SK-N-SH treated with all-trans-retinoic acid at 6 μM for 48 hours (cell line): ENCODE measurements at regions not wholly inside any gene's neighbourhood (a gene's known extent, or its start where the extent isn't known, plus 50 kb on each side); places are given as distances from the start of the nearest gene placed in this dataset.

Experiments
- ATAC-seq: fragments of 200-7000 bp; cut with Tn5 transposase; 3 replicates; pipeline ENCODE4 v1.9.1; 2020; ENCODE audit warnings: mild to moderate bottlenecking, moderate library complexity
- ARNTL ChIP-seq: fragments of 450-650 bp; formaldehyde crosslinking; IDR thresholded peaks from 2 replicates; pipeline ENCODE4 v1.5.0; 2020; ENCODE audit warnings: low read depth, mild to moderate bottlenecking, moderate library complexity, borderline replicate concordance
- BACH2 ChIP-seq: fragments of 250-450 bp; sonication (Bioruptor Pico); IDR thresholded peaks from 2 replicates; pipeline ENCODE4 v1.9.0; 2021; ENCODE audit warnings: mild to moderate bottlenecking, borderline replicate concordance
- CREB5 ChIP-seq: fragments of 250-450 bp; sonication (Bioruptor Pico); IDR thresholded peaks from 2 replicates; pipeline ENCODE4 v1.5.1; 2020; ENCODE audit warnings: low read depth, mild to moderate bottlenecking, moderate library complexity
- CSDC2 ChIP-seq: fragments of 250-450 bp; sonication (Bioruptor Pico); IDR thresholded peaks from 2 replicates; pipeline ENCODE4 v1.5.0; 2020; ENCODE audit warnings: mild to moderate bottlenecking, moderate library complexity
- CSRNP3 ChIP-seq: fragments of 250-450 bp; sonication (Bioruptor Pico); IDR thresholded peaks from 2 replicates; pipeline ENCODE4 v1.5.1; 2021; ENCODE audit warnings: mild to moderate bottlenecking, moderate library complexity
- ESRRG ChIP-seq: fragments of 250-450 bp; sonication (Bioruptor Pico); IDR thresholded peaks from 2 replicates; pipeline ENCODE4 v1.6.1; 2021; ENCODE audit warnings: mild to moderate bottlenecking
- GLIS3 ChIP-seq: fragments of 250-450 bp; sonication (Bioruptor Pico); IDR thresholded peaks from 2 replicates; pipeline ENCODE4 v1.5.0; 2020; ENCODE audit warnings: mild to moderate bottlenecking, moderate library complexity
- OSR1 ChIP-seq: fragments of 250-450 bp; sonication (Bioruptor Pico); IDR thresholded peaks from 2 replicates; pipeline ENCODE4 v1.8.0; 2022; ENCODE audit warnings: moderate library complexity, mild to moderate bottlenecking, inconsistent platforms
- PPARA ChIP-seq: fragments of 250-450 bp; sonication (Bioruptor Pico); IDR thresholded peaks from 2 replicates; pipeline ENCODE4 v1.5.0; 2020; ENCODE audit warnings: mild to moderate bottlenecking, borderline replicate concordance
- RARB ChIP-seq: fragments of 250-450 bp; sonication (Bioruptor Pico); IDR thresholded peaks from 2 replicates; pipeline ENCODE4 v1.8.0; 2021; ENCODE audit warnings: mild to moderate bottlenecking, moderate library complexity
- SNAI2 ChIP-seq: fragments of 250-450 bp; sonication (Bioruptor Pico); IDR thresholded peaks from 2 replicates; pipeline ENCODE4 v1.5.0; 2020; ENCODE audit warnings: mild to moderate bottlenecking, moderate library complexity
- TCF4 ChIP-seq: fragments of 250-450 bp; sonication (Bioruptor Pico); IDR thresholded peaks from 2 replicates; pipeline ENCODE4 v1.8.0; 2021; ENCODE audit warnings: mild to moderate bottlenecking, moderate library complexity, borderline replicate concordance
- TOX ChIP-seq: fragments of 250-450 bp; sonication (Bioruptor Pico); IDR thresholded peaks from 2 replicates; pipeline ENCODE4 v1.8.0; 2021; ENCODE audit warnings: mild to moderate bottlenecking, moderate library complexity, borderline replicate concordance
- TSHZ2 ChIP-seq: fragments of 250-450 bp; sonication (Bioruptor Pico); IDR thresholded peaks from 2 replicates; pipeline ENCODE4 v1.5.0; 2020; ENCODE audit warnings: mild to moderate bottlenecking, moderate library complexity
- ZC3H10 ChIP-seq: fragments of 250-450 bp; sonication (Bioruptor Pico); IDR thresholded peaks from 2 replicates; pipeline ENCODE4 v1.5.1; 2021; ENCODE audit warnings: mild to moderate bottlenecking, moderate library complexity
- ZFP3 ChIP-seq: fragments of 250-450 bp; sonication (Bioruptor Pico); IDR thresholded peaks from 2 replicates; pipeline ENCODE4 v1.5.0; 2020; ENCODE audit warnings: mild to moderate bottlenecking, moderate library complexity
- ZFP30 ChIP-seq: fragments of 450-650 bp; formaldehyde crosslinking; IDR thresholded peaks from 2 replicates; pipeline ENCODE4 v1.5.0; 2022; ENCODE audit warnings: mild to moderate bottlenecking, moderate library complexity
- ZNF565 ChIP-seq: fragments of 450-650 bp; formaldehyde crosslinking; conservative IDR thresholded peaks from 2 replicates; pipeline ENCODE4 v1.5.0; 2020; ENCODE audit warnings: low read depth, mild to moderate bottlenecking, moderate library complexity
- ZNF70 ChIP-seq: fragments of 450-650 bp; formaldehyde crosslinking; IDR thresholded peaks from 2 replicates; pipeline ENCODE4 v1.5.0; 2020; ENCODE audit warnings: mild to moderate bottlenecking, moderate library complexity
- ZNF8 ChIP-seq: fragments of 450-650 bp; formaldehyde crosslinking; IDR thresholded peaks from 2 replicates; pipeline ENCODE4 v1.5.0; 2020; ENCODE audit warnings: mild to moderate bottlenecking, moderate library complexity

DNA sequence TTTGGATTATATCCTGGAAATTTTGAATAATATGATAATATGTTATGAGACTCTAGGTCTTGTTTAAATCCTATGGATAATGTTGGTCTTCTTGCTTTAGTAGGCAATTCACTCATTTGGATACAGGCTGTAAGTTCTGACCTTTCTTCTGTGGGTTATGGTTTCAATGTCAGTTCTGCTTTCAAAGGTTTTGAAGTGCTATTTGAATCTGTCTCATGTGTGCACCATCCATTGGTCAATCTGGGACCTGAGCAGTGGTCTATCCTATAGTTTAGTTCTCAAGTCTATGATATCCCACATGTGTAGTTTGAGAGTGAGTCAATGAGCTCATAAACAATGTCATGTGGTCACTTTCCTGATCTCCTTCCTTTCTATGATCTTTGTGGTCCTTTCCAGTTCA is 94.4 kb downstream of the RMI1 start:
- no peak for TF ChIP-seq TOX
- no peak for TF ChIP-seq ZFP3 (CRISPR knock-in tag)
- TF ChIP-seq CSDC2 (CRISPR knock-in tag): no peak
- TF ChIP-seq GLIS3: no peak
- no peak for TF ChIP-seq ARNTL (CRISPR knock-in tag)
- TF ChIP-seq ZFP30: no peak
- TF ChIP-seq TSHZ2 (CRISPR knock-in tag): no peak
- TF ChIP-seq CREB5 (CRISPR knock-in tag): no peak
- no peak for TF ChIP-seq ESRRG (CRISPR knock-in tag)
- TF ChIP-seq OSR1 (CRISPR knock-in tag): no peak
- no peak for TF ChIP-seq CSRNP3
- no peak for ATAC-seq

DNA sequence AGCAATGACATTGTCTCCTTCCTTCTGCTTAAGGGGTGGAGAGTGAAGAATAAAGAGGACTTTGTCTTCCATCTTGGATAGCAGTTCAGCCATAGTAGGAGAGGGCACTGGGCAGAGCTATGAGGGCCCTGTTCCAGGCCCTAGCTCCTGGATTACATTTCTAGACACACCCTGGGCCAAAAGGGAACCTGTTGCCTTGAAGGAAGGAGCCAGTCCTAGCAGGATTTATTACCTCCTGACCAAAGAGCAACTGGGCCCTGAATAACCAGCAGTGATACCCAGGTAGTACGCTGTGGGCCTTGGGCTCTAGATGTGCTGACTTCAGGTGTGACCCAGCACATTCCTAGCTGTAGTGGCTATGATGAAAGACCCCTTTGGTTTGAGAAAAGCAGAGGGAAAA is 95.8 kb downstream of the RMI1 start:
- TF ChIP-seq CSDC2 (CRISPR knock-in tag): no peak
- no peak for TF ChIP-seq ARNTL (CRISPR knock-in tag)
- no peak for TF ChIP-seq TOX
- no peak for TF ChIP-seq RARB (CRISPR knock-in tag)
- TF ChIP-seq ZC3H10 (CRISPR knock-in tag): no peak
- no peak for TF ChIP-seq CSRNP3
- no peak for TF ChIP-seq TCF4 (CRISPR knock-in tag)
- no peak for TF ChIP-seq GLIS3
- TF ChIP-seq BACH2 (CRISPR knock-in tag): no peak
- TF ChIP-seq ZFP3 (CRISPR knock-in tag): no peak
- TF ChIP-seq ZNF565 (CRISPR knock-in tag): no peak
- TF ChIP-seq OSR1 (CRISPR knock-in tag): no peak
- no peak for TF ChIP-seq ZFP30
- no peak for TF ChIP-seq TSHZ2 (CRISPR knock-in tag)
- TF ChIP-seq ZNF70 (CRISPR knock-in tag): no peak
- no peak for TF ChIP-seq PPARA (CRISPR knock-in tag)
- no peak for TF ChIP-seq CREB5 (CRISPR knock-in tag)
- no peak for TF ChIP-seq ZNF8 (CRISPR knock-in tag)
- TF ChIP-seq SNAI2 (CRISPR knock-in tag): no peak
- no peak for ATAC-seq
